ENCODE measurements at regions not wholly inside any gene's neighbourhood (a gene's known extent, or its start where the extent isn't known, plus 50 kb on each side); places are given as distances from the start of the nearest gene placed in this dataset.

DNA sequence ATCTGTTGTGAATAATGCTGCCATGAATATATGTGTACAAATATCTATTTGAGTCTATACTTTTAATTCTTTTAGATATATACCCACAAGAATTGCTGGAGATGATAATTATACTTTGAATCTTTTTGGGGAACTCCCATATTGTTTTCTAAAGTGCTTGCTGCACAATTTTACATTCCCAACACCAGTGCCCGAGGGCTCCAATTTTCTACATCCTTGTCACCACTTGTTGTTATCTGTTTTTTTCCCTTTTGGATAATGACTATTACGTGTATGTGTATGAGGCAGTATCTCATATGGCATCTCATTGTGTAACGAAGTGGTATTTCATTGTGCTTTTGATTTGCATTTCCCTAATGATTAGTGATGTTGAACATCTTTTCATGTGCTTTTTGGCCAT is 127.1 kb downstream of the SUDS3 start:
- 85% methylated on average over 3 of the region's 3 CpGs for WGBS
- no peak for DNase-seq (ENCODE audit: low spot score)
- peaks cover 0 to 1% (median 0%) of the 10 kb centered on the region in 4 donors for H3K9me3 ChIP-seq (ENCODE audit: control insufficient read depth in 4 of 4, low read length in 3 of 4)
- H3K4me3 ChIP-seq (ENCODE audit: low read depth in 1 of 3, low read length in 3 of 3), result no peak overlapping the region
- no peak overlapping the region for H3K9ac ChIP-seq (ENCODE audit: low read depth in 1 of 2, low read length in 2 of 2)
- no peaks in the 10 kb centered on the region for H3K27me3 ChIP-seq (ENCODE audit: control insufficient read depth in 4 of 4, insufficient read depth in 4 of 4, low read length in 3 of 4)
- no peak for TF ChIP-seq TAF1 (conservative IDR thresholded peaks at IDR 0.05)
- TF ChIP-seq CTCF (IDR thresholded peaks at IDR 0.05; ENCODE audit: low read depth, low read length, missing input control), result no peak
- no peak for TF ChIP-seq ZBTB33 (IDR thresholded peaks at IDR 0.05)
- TF ChIP-seq SP1 (IDR thresholded peaks at IDR 0.05), result no peak
- no peak for TF ChIP-seq MAX (IDR thresholded peaks at IDR 0.05)
- no peak for TF ChIP-seq HNF4A (conservative IDR thresholded peaks at IDR 0.05)
- no peak for TF ChIP-seq RAD21 (IDR thresholded peaks at IDR 0.05)
- no peak for TF ChIP-seq JUND (IDR thresholded peaks at IDR 0.05)
- no peak for TF ChIP-seq NR2F2 (IDR thresholded peaks at IDR 0.05)
- no peak for TF ChIP-seq GABPA (IDR thresholded peaks at IDR 0.05 in 1 of 2, conservative IDR thresholded peaks at IDR 0.05 in 1 of 2)
- TF ChIP-seq HNF4G (IDR thresholded peaks at IDR 0.05), result no peak
- no peak for TF ChIP-seq ATF3 (IDR thresholded peaks at IDR 0.05)
- no peak overlapping the region for H3K27ac ChIP-seq (ENCODE audit: low read depth in 1 of 2, low read length in 2 of 2)
- no peaks in the 10 kb centered on the region for H3K4me1 ChIP-seq (ENCODE audit: control insufficient read depth in 4 of 4, insufficient read depth in 4 of 4, low read length in 3 of 4)
- no peaks in the 10 kb centered on the region for H3K36me3 ChIP-seq (ENCODE audit: control insufficient read depth in 4 of 4, insufficient read depth in 3 of 4, low read depth in 1 of 4, low read length in 3 of 4)

DNA sequence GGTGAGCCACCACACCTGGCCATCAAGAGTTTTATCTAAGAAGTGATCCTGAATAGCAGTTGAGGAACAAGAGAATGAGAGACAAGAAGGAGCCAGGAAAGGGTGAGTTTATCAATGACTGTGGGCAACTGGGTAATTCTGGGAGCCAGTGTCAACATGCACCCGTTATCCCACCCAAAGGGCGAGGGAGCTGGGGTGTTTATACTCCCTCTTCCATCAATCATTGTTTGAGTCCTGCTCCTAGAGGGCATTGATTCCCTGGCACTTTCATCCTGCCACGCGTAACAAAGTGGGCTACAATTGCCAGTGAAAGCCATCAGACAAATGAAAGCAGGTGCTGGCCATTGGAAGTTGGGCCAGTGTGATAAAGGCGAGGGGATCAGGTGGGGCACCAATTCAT is 136.3 kb downstream of the SUDS3 start:
- TF ChIP-seq RAD21 (IDR thresholded peaks at IDR 0.05), result no peak
- TF ChIP-seq MAX (IDR thresholded peaks at IDR 0.05), result no peak
- TF ChIP-seq JUND (IDR thresholded peaks at IDR 0.05), result no peak
- no peak for TF ChIP-seq GABPA (IDR thresholded peaks at IDR 0.05 in 1 of 2, conservative IDR thresholded peaks at IDR 0.05 in 1 of 2)
- TF ChIP-seq FOXA2 (IDR thresholded peaks at IDR 0.05), result no peak
- TF ChIP-seq RXRA (IDR thresholded peaks at IDR 0.05), result no peak
- no peak for TF ChIP-seq FOXA1 (IDR thresholded peaks at IDR 0.05)
- TF ChIP-seq TAF1 (conservative IDR thresholded peaks at IDR 0.05), result no peak
- TF ChIP-seq ATF3 (IDR thresholded peaks at IDR 0.05), result no peak
- 82% methylated on average over 5 of the region's 5 CpGs for WGBS
- H3K36me3 ChIP-seq (ENCODE audit: control insufficient read depth in 4 of 4, insufficient read depth in 3 of 4, low read depth in 1 of 4, low read length in 3 of 4), result no peaks in the 10 kb centered on the region
- H3K4me1 ChIP-seq (ENCODE audit: control insufficient read depth in 4 of 4, insufficient read depth in 4 of 4, low read length in 3 of 4), result no peaks in the 10 kb centered on the region
- no peak overlapping the region for H3K27ac ChIP-seq (ENCODE audit: low read depth in 1 of 2, low read length in 2 of 2)
- DNase-seq (ENCODE audit: low spot score), result no peak
- H3K4me3 ChIP-seq (ENCODE audit: low read depth in 1 of 3, low read length in 3 of 3), result no peak overlapping the region
- H3K27me3 ChIP-seq (ENCODE audit: control insufficient read depth in 4 of 4, insufficient read depth in 4 of 4, low read length in 3 of 4), result peaks cover 0 to 7% (median 0%) of the 10 kb centered on the region in 4 donors
- no peaks in the 10 kb centered on the region for H3K9me3 ChIP-seq (ENCODE audit: control insufficient read depth in 4 of 4, low read length in 3 of 4)
- H3K9ac ChIP-seq (ENCODE audit: low read depth in 1 of 2, low read length in 2 of 2), result no peak overlapping the region
